Left colon (tissue), 2 donors: ENCODE measurements at regions not wholly inside any gene's neighbourhood (a gene's known extent, or its start where the extent isn't known, plus 50 kb on each side); places are given as distances from the start of the nearest gene placed in this dataset.
A peak's percentile ranks its signal among the peaks of the same experiment; 100 is the strongest.

Source experiments
- ATAC-seq: fragments of 200-7000 bp; cut with Tn5 transposase; one replicate; pipeline ENCODE4 v1.9.1; 2020; ENCODE audit warnings: mild to moderate bottlenecking, moderate library complexity
- DNase-seq, 2 donors: peaks; one replicate each; pipeline ENCODE4 v3.0.0-alpha.2; 2020
- intact Hi-C, 2 donors: fragments of 100-400 bp; cut with DNase I in 1 of 2; cut with micrococcal nuclease in 1 of 2; formaldehyde crosslinking; loops; one replicate each; pipeline versions ENCODE4 v1.11.2 to v1.14.0; 2022; cut with DNase I, micrococcal nuclease
- donor health status: DM: no; HTN: no; CAD: no.
- donor health status: DM: yes; HTN: yes; CAD: no.

DNA sequence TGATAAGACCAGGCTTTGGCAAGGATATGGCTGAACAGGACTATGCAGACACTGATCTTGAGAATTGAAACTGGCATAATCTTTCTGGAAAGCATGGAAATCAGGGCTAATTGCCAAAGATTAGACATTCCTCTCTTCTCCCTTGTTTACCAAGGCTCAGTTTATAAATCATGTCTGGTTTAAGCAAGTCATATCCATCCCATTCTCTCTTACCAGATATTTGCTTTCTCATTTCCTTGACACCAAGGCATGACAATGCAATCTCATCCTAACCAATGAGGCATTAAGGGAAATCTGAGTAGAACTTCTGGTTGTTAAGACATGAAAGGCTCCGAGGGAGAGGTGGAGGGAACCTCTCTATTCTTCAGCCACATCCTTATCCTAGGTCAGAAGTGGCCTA lies 110.3 kb upstream of the CEP85L start:
- DNase-seq (no peak), ATAC-seq (no peak)
- intact Hi-C loops: no loop called here

DNA sequence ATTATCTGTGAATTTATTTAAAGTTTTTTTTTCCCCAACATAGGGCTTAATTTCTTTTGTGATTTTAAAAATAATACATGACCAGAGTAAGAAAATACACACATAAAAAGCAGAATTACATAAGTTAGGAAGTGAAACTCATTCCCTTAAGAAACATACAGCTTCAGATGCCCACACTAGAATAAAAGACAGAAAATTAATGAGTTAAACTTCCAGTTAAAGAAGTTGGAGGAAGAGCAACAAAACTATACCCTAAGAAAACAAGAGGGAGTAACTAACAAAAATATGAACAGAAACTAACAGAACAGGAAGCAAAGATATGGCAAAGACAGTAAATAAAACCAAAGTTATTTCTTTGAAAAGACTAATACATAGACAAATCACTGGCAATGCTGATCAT lies 107.6 kb upstream of the CEP85L start:
- DNase-seq: no peak
- ATAC-seq: no peak
- intact Hi-C loops: no loop called here

- ATAC-seq (no peak), DNase-seq (no peak)
- intact Hi-C loops: no loop called here
Observed at GRCh38 chr6:118755941-118756646, 104.7 kb upstream of the CEP85L start.

- DNase-seq: no peak
- intact Hi-C loops: no loop called here
- ATAC-seq: no peak
Observed at GRCh38 chr6:118752803-118753202, 101.4 kb upstream of the CEP85L start.

DNA sequence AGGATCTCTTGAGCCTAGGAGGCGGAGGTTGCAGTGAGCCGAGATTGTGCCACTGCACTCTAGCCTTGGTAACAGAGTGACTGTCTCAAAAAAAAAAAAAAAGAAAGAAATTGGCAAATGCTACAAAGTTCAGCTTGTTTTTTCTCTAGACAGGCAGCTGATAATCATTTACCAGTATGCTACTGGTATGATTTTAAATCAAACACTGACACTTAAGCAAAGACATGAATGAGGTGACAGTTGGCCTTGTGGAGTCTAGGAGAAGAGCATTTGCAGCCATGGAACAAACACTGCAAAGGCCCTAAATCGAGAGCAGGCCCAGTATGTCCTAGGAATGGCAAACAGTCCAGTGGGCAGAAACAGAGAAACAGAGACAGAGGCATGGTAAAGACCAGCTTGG lies 99.7 kb upstream of the CEP85L start:
- no peak for ATAC-seq
- intact Hi-C loops: no loop called here
- DNase-seq: no peak

GRCh38 chr6:118750143-118750542 lies 98.8 kb upstream of the CEP85L start:
- ATAC-seq (no peak), DNase-seq (no peak)
- intact Hi-C loops: no loop called here

GRCh38 chr6:118748311-118749062 lies 97.1 kb upstream of the CEP85L start:
- ATAC-seq (no peak), DNase-seq (peak in 1 of 2 donors; percentile 20)
- intact Hi-C loops: no loop called here

DNA sequence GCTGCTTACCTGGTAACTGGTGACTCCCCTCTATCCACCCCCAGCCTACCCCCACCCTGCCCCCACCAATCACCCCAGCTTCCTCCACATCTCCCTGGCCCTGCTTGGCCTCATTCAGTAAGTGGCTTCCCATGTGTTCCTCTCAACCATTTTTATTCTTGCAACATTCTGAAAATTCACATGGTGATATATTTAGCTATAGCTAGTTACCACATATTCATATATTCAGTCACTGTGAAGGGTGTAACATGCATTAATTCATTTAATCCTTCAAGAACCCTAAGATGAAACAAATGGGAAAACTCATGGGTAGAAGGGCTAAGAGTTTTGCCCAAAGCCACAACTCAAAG lies 95.4 kb upstream of the CEP85L start:
- intact Hi-C loops: no loop called here
- ATAC-seq: no peak
- DNase-seq: no peak

DNA sequence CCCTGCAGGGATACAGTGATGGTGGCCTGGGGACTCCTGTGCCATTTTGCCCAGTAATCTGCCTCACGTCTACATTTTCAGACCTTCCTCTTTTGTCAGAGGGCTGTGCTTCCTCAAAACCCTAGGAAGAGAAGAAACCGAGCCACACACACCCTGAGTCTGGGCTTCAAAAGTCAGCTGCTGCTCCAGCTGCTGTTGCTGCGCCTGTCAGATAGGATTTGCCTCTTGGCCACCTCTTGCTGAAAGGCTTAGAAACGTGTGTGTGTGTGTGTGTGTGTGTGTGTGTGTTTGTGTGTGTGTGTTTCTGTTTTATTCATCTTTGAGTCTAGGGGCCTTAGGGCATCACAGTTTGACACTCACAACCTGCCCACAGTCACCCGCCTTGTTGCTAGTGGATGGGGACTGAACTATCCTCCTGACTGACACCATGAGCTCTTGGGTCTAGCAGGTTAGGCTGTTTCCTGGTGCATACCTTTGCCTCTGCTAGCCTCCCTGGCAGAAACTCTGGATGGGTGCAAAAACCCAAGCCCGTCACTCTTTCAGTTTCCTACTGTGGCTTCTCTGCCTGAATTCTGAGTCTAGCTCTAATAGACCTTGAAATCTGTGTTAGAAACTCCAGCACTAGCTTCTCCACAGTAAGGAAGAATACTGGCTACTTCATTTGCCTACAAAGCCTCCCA lies 94.9 kb upstream of the CEP85L start:
- ATAC-seq: no peak
- intact Hi-C loops: no loop called here
- peak in 1 of 2 donors; percentile 39 for DNase-seq

- no peak for DNase-seq
- intact Hi-C loops: no loop called here
- ATAC-seq: no peak
Observed at GRCh38 chr6:118745156-118745555, 93.8 kb upstream of the CEP85L start.

GRCh38 chr6:118744261-118744941 lies 93.0 kb upstream of the CEP85L start:
- DNase-seq (no peak), ATAC-seq (no peak)
- intact Hi-C loops: no loop called here

DNA sequence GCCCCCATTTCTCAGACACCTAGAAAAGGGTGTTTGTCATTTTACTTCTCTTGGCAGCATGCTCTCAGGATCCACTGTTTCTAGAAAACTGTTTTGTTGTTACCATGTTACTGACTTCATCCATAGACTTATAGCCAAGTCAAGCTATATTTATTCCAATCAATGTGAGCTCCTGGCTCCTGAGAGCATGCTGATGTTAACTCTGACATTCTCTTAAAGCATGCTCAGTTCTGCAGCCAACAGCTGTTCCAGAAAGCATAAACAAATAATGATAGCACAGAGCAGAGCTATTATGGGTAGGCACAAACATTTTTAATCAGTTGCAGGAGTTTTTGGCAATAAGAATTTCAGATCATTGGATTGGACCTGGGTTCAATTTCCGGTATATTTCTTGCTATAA lies 92.4 kb upstream of the CEP85L start:
- DNase-seq: no peak
- intact Hi-C loops: no loop called here
- no peak for ATAC-seq

- no peak for DNase-seq
- intact Hi-C loops: no loop called here
- no peak for ATAC-seq
Observed at GRCh38 chr6:118740372-118740771, 89.0 kb upstream of the CEP85L start.

DNA sequence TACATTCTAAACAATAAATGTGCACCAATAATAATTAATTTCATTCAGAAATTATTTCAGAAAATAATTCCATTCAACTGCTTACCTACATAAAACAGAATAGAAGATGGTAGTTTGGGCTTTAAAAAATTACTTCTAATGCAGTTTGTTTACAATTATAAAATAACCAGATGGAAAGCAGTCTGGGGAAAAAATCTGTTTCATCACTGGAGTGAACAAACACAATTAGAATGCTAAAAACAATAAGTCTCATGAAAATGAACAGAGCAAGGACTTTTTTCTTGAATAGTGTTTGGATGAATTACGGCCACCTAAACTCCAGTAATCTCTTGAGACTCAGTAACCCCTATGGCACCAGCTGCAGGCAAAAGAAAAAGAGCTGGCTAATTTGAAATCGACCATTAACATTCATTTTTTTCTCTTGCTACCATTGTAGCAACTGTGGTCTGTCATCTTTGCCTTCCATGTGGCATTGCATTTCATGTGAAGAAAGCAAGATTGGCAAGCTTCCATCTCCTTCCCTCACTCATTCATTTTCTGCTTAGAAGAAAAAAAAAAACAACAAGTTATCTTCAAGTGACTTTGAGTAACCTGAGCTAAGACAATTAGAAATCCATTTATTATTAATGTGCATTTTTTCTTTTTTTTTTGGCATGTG lies 88.4 kb upstream of the CEP85L start:
- DNase-seq: no peak
- ATAC-seq: no peak
- intact Hi-C loops: no loop called here

DNA sequence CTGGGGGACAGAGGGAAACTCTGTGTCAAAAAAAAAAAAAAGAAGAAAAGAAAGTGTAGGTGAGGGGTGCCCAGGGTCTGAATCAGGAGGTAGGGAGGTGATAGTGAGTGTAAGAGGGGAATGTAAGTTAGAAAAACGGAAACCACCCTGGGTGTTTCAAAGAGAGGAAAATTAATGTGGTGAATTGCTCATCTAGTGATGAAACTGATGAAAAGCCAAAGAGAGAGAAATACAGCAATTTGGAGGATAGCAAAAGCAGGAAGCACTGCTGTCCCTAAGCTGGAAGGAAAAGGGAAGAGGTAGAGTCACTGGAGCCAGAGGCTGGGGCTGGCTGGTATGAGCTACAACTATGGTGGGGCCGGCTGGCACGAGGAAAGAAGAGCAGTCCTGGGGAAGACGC lies 85.0 kb upstream of the CEP85L start:
- ATAC-seq (no peak), DNase-seq (no peak)
- intact Hi-C loops: no loop called here

- ATAC-seq: no peak
- intact Hi-C loops: no loop called here
Observed at GRCh38 chr6:118735320-118735719, 83.9 kb upstream of the CEP85L start.

DNA sequence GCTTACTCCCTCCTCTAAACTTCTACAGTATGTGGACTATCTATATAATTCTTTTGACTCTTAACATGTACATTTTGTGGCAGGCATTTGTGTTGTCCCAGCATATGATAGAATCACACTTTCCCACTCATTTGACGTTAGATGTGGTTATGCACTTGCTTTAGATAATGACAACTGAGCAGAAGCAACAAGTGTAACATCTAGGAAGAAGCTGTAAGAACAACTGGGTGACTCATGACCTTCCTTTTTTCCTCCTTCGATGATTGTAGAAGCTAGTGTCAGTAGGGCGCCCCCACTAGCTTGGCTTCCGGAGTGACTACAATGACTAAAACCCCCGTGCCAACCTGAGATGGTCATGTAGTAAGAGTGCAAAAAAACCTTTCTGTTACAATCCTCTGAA lies 74.6 kb upstream of the CEP85L start:
- ATAC-seq (no peak), DNase-seq (no peak)
- intact Hi-C loops: no loop called here

More at GRCh38 chr6:118735320-118735719, 83.9 kb upstream of the CEP85L start:
- no peak for DNase-seq

DNA sequence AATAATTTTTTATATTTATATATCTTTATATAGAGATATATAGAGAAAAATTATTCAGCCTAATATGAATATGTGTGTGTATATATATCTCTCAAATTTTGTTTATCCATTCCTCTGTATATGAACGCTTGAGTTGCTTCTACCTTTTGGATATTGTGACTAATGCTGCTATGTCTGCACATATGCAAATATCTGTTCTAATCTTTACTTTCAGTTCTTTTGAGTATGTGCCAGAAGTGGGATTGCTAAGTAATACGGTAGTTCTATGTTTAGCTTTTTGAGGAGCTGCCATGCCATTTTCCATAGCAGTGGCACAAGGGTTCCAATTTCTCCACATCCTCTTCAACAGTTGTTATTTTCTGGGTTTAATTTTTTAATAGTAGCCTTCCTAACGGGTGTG lies 72.8 kb upstream of the CEP85L start:
- DNase-seq (no peak), ATAC-seq (no peak)
- intact Hi-C loops: no loop called here
